Suppressor macrophage (primary cell): ENCODE measurements at regions not wholly inside any gene's neighbourhood (a gene's known extent, or its start where the extent isn't known, plus 50 kb on each side); places are given as distances from the start of the nearest gene placed in this dataset.
"Not testable (repeated sequence)": the region's sequence is repeated elsewhere in the genome, so short reads cannot be mapped to it uniquely, and the experiment has no call there.

Experiments used
- DNase-seq, 4 experiments: peaks; one replicate each; pipeline ENCODE4 v3.0.0-alpha.2; 2020 to 2022

- DNase-seq = no peak
These were observed 125.6 kb upstream of the GMNC start for GRCh38 chr3:190988102-190988501.

- DNase-seq = no peak
These were observed 122.2 kb upstream of the GMNC start for GRCh38 chr3:190984502-190985244.

GRCh38 chr3:190983875-190984274, 121.4 kb upstream of the GMNC start:
- peak in 2 of 4 experiments; percentile 10 to 19 for DNase-seq

- no peak for DNase-seq
These were observed 111.3 kb upstream of the GMNC start for GRCh38 chr3:190973771-190974170.

- no peak for DNase-seq
These were observed 110.4 kb upstream of the GMNC start for GRCh38 chr3:190972840-190973270.

- no peak for DNase-seq
These were observed 109.7 kb upstream of the GMNC start for GRCh38 chr3:190972196-190972595.

GRCh38 chr3:190970560-190970959, 108.1 kb upstream of the GMNC start:
- no peak for DNase-seq

GRCh38 chr3:190968616-190969015, 106.1 kb upstream of the GMNC start:
- no peak for DNase-seq

- DNase-seq = not testable (repeated sequence)
These were observed 102.4 kb upstream of the GMNC start for GRCh38 chr3:190964931-190965330.

GRCh38 chr3:190959077-190959476, 96.6 kb upstream of the GMNC start:
- no peak for DNase-seq

GRCh38 chr3:190941694-190942260, 79.3 kb upstream of the GMNC start:
- no peak for DNase-seq

- not testable (repeated sequence) for DNase-seq
These were observed 72.1 kb upstream of the GMNC start for GRCh38 chr3:190934616-190935015.

GRCh38 chr3:190926619-190927018, 64.1 kb upstream of the GMNC start:
- no peak for DNase-seq

GRCh38 chr3:190912736-190913135, 50.2 kb upstream of the GMNC start:
- DNase-seq = no peak
